ENCODE measurements at regions not wholly inside any gene's neighbourhood (a gene's known extent, or its start where the extent isn't known, plus 50 kb on each side); places are given as distances from the start of the nearest gene placed in this dataset.
"Not testable (repeated sequence)": the region's sequence is repeated elsewhere in the genome, so short reads cannot be mapped to it uniquely, and the experiment has no call there.

GRCh38 chr6:119962505-119962904, 612.9 kb upstream of the MAN1A1 start:
- no peak for DNase-seq (ENCODE audit: low read depth in 2 of 2)

- DNase-seq (ENCODE audit: low read depth in 2 of 2) = no peak
These were observed 611.9 kb upstream of the MAN1A1 start for GRCh38 chr6:119961450-119961849.

GRCh38 chr6:119960456-119960855, 610.9 kb upstream of the MAN1A1 start:
- no peak for DNase-seq (ENCODE audit: low read depth in 2 of 2)

GRCh38 chr6:119960036-119960435, 610.5 kb upstream of the MAN1A1 start:
- DNase-seq (ENCODE audit: low read depth in 2 of 2) = no peak

GRCh38 chr6:119957195-119957594, 607.6 kb upstream of the MAN1A1 start:
- no peak for DNase-seq (ENCODE audit: low read depth in 2 of 2)

- DNase-seq (ENCODE audit: low read depth in 2 of 2) = no peak
These were observed 603.1 kb upstream of the MAN1A1 start for GRCh38 chr6:119952696-119953095.

GRCh38 chr6:119950681-119951080, 601.1 kb upstream of the MAN1A1 start:
- DNase-seq (ENCODE audit: low read depth in 2 of 2) = no peak

- no peak for DNase-seq (ENCODE audit: low read depth in 2 of 2)
These were observed 592.7 kb upstream of the MAN1A1 start for GRCh38 chr6:119942078-119942752.

GRCh38 chr6:119938752-119939151, 589.2 kb upstream of the MAN1A1 start:
- DNase-seq (ENCODE audit: low read depth in 2 of 2) = no peak

GRCh38 chr6:119934816-119935215, 585.3 kb upstream of the MAN1A1 start:
- DNase-seq (ENCODE audit: low read depth in 2 of 2) = no peak

GRCh38 chr6:119929121-119929520, 579.6 kb upstream of the MAN1A1 start:
- no peak for DNase-seq (ENCODE audit: low read depth in 2 of 2)

GRCh38 chr6:119924888-119925287, 575.3 kb upstream of the MAN1A1 start:
- not testable (repeated sequence) for DNase-seq (ENCODE audit: low read depth in 2 of 2)

- no peak for DNase-seq (ENCODE audit: low read depth in 2 of 2)
These were observed 573.3 kb upstream of the MAN1A1 start for GRCh38 chr6:119922814-119923213.

GRCh38 chr6:119921491-119922010, 572.0 kb upstream of the MAN1A1 start:
- no peak for DNase-seq (ENCODE audit: low read depth in 2 of 2)

GRCh38 chr6:119917186-119917585, 567.6 kb upstream of the MAN1A1 start:
- no peak for DNase-seq (ENCODE audit: low read depth in 2 of 2)

- DNase-seq (ENCODE audit: low read depth in 2 of 2) = no peak
These were observed 566.4 kb upstream of the MAN1A1 start for GRCh38 chr6:119915971-119916370.

GRCh38 chr6:119908157-119908556, 558.6 kb upstream of the MAN1A1 start:
- no peak for DNase-seq (ENCODE audit: low read depth in 2 of 2)

GRCh38 chr6:119902681-119903080, 553.1 kb upstream of the MAN1A1 start:
- DNase-seq (ENCODE audit: low read depth in 2 of 2) = no peak

- DNase-seq (ENCODE audit: low read depth in 2 of 2) = no peak
These were observed 547.2 kb upstream of the MAN1A1 start for GRCh38 chr6:119896806-119897205.

- DNase-seq (ENCODE audit: low read depth in 2 of 2) = no peak
These were observed 546.1 kb upstream of the MAN1A1 start for GRCh38 chr6:119895626-119896025.

- DNase-seq (ENCODE audit: low read depth in 2 of 2) = no peak
These were observed 545.2 kb upstream of the MAN1A1 start for GRCh38 chr6:119894811-119895210.

- DNase-seq (ENCODE audit: low read depth in 2 of 2) = no peak
These were observed 542.1 kb upstream of the MAN1A1 start for GRCh38 chr6:119891644-119892043.

GRCh38 chr6:119891206-119891605, 541.6 kb upstream of the MAN1A1 start:
- DNase-seq (ENCODE audit: low read depth in 2 of 2) = no peak

GRCh38 chr6:119890470-119890869, 540.9 kb upstream of the MAN1A1 start:
- no peak for DNase-seq (ENCODE audit: low read depth in 2 of 2)
